Muscle of leg (tissue), 3 donors: ENCODE measurements at regions not wholly inside any gene's neighbourhood (a gene's known extent, or its start where the extent isn't known, plus 50 kb on each side); places are given as distances from the start of the nearest gene placed in this dataset.
"Not testable (repeated sequence)": the region's sequence is repeated elsewhere in the genome, so short reads cannot be mapped to it uniquely, and the experiment has no call there.

Source experiments
- DNase-seq: peaks from one replicate; pipeline ENCODE4 v3.0.0; 2013
- H3K27ac ChIP-seq: one replicate; pipeline ENCODE4 v1.5.1; 2013; ENCODE audit warnings: mild to moderate bottlenecking, low read length, control low read depth
- H3K27me3 ChIP-seq: one replicate; pipeline ENCODE4 v1.6.1; 2013; ENCODE audit warnings: low read length; ENCODE audit not compliant: control insufficient read depth, insufficient read depth
- H3K36me3 ChIP-seq: one replicate; pipeline ENCODE4 v1.6.1; 2013; ENCODE audit warnings: low read length; ENCODE audit not compliant: control insufficient read depth, insufficient read depth
- H3K4me1 ChIP-seq: one replicate; pipeline ENCODE4 v1.6.1; 2013; ENCODE audit warnings: low read length; ENCODE audit not compliant: control insufficient read depth, insufficient read depth
- H3K4me3 ChIP-seq: one replicate; pipeline ENCODE4 v1.5.1; 2013; ENCODE audit warnings: low read length, control low read depth
- H3K9me3 ChIP-seq: replicated peaks from 2 replicates; pipeline ENCODE4 v1.6.1; 2013; ENCODE audit warnings: low read depth, low read length; ENCODE audit not compliant: control insufficient read depth
- WGBS: methylation state at CpG from one replicate; pipeline ENCODE4 v1.1.5; 2013; ENCODE audit warnings: missing lambda C conversion rate; ENCODE audit not compliant: insufficient coverage; 5-methylcytosine and 5-hydroxymethylcytosine counted together

GRCh38 chr4:170887396-170887795 is 797.6 kb upstream of the AADAT start:
- Histone ChIP-seq H3K27me3 (no peaks in the 10 kb centered on the region), H3K36me3 (no peaks in the 10 kb centered on the region), H3K4me1 (peaks cover 2% of the 10 kb centered on the region), H3K4me3 (no peak overlapping the region), H3K9me3 (no peaks in the 10 kb centered on the region), H3K27ac (no peak overlapping the region)
- peak; percentile 19 for DNase-seq
- 0% methylated on average over 1 of the region's 3 CpGs for WGBS

GRCh38 chr4:170884969-170885570 is 795.3 kb upstream of the AADAT start:
- H3K27ac ChIP-seq: no peak overlapping the region
- no peaks in the 10 kb centered on the region for H3K27me3 ChIP-seq
- DNase-seq: no peak
- H3K36me3 ChIP-seq: no peaks in the 10 kb centered on the region
- peaks cover 2% of the 10 kb centered on the region for H3K4me1 ChIP-seq
- no peak overlapping the region for H3K4me3 ChIP-seq
- H3K9me3 ChIP-seq: no peaks in the 10 kb centered on the region
- no CpG with 5 or more reads among the region's 1 CpG for WGBS

- not testable (repeated sequence) for DNase-seq, H3K4me3 ChIP-seq, H3K4me1 ChIP-seq, H3K9me3 ChIP-seq, H3K36me3 ChIP-seq, H3K27ac ChIP-seq, H3K27me3 ChIP-seq
These were observed 791.9 kb upstream of the AADAT start for GRCh38 chr4:170881646-170882045.

- no peaks in the 10 kb centered on the region for H3K4me1 ChIP-seq
- no peaks in the 10 kb centered on the region for H3K9me3 ChIP-seq
- no peaks in the 10 kb centered on the region for H3K27me3 ChIP-seq
- H3K36me3 ChIP-seq: no peaks in the 10 kb centered on the region
- H3K27ac ChIP-seq: no peak overlapping the region
- no peak overlapping the region for H3K4me3 ChIP-seq
- no peak for DNase-seq
- no CpG with 5 or more reads among the region's 1 CpG for WGBS
These were observed 786.1 kb upstream of the AADAT start for GRCh38 chr4:170875868-170876267.

- Histone ChIP-seq H3K27ac (no peak overlapping the region), H3K27me3 (no peaks in the 10 kb centered on the region), H3K9me3 (no peaks in the 10 kb centered on the region), H3K4me3 (no peak overlapping the region), H3K36me3 (no peaks in the 10 kb centered on the region), H3K4me1 (no peaks in the 10 kb centered on the region)
- DNase-seq: peak; percentile 1
These were observed 783.0 kb upstream of the AADAT start for GRCh38 chr4:170872794-170873193.

- no peak for DNase-seq
- Histone ChIP-seq H3K27ac (no peak overlapping the region), H3K27me3 (no peaks in the 10 kb centered on the region), H3K9me3 (no peaks in the 10 kb centered on the region), H3K36me3 (no peaks in the 10 kb centered on the region), H3K4me3 (no peak overlapping the region), H3K4me1 (no peaks in the 10 kb centered on the region)
- no CpG with 5 or more reads among the region's 1 CpG for WGBS
These were observed 778.4 kb upstream of the AADAT start for GRCh38 chr4:170868170-170868569.

GRCh38 chr4:170854097-170854496 is 764.3 kb upstream of the AADAT start:
- no peaks in the 10 kb centered on the region for H3K36me3 ChIP-seq
- WGBS: no CpG with 5 or more reads among the region's 1 CpG
- no peak overlapping the region for H3K4me3 ChIP-seq
- no peak for DNase-seq
- H3K4me1 ChIP-seq: no peaks in the 10 kb centered on the region
- no peaks in the 10 kb centered on the region for H3K27me3 ChIP-seq
- H3K27ac ChIP-seq: no peak overlapping the region
- H3K9me3 ChIP-seq: no peaks in the 10 kb centered on the region

- no CpG with 5 or more reads among the region's 8 CpGs for WGBS
These were observed 763.8 kb upstream of the AADAT start for GRCh38 chr4:170853422-170854021.

GRCh38 chr4:170849969-170850368 is 760.2 kb upstream of the AADAT start:
- no CpG with 5 or more reads among the region's 1 CpG for WGBS
- H3K9me3 ChIP-seq: no peaks in the 10 kb centered on the region
- H3K4me3 ChIP-seq: no peak overlapping the region
- no peaks in the 10 kb centered on the region for H3K27me3 ChIP-seq
- DNase-seq: no peak
- no peaks in the 10 kb centered on the region for H3K36me3 ChIP-seq
- no peak overlapping the region for H3K27ac ChIP-seq
- H3K4me1 ChIP-seq: no peaks in the 10 kb centered on the region

More at GRCh38 chr4:170853422-170854021, 763.8 kb upstream of the AADAT start:
- Histone ChIP-seq H3K9me3 (no peaks in the 10 kb centered on the region), H3K27me3 (no peaks in the 10 kb centered on the region), H3K36me3 (no peaks in the 10 kb centered on the region), H3K27ac (no peak overlapping the region), H3K4me1 (no peaks in the 10 kb centered on the region), H3K4me3 (no peak overlapping the region)
- peak; percentile 9 for DNase-seq

- DNase-seq: no peak
- no peaks in the 10 kb centered on the region for H3K4me1 ChIP-seq
- no CpG with 5 or more reads among the region's 3 CpGs for WGBS
- no peaks in the 10 kb centered on the region for H3K27me3 ChIP-seq
- H3K36me3 ChIP-seq: no peaks in the 10 kb centered on the region
- no peak overlapping the region for H3K4me3 ChIP-seq
- H3K27ac ChIP-seq: no peak overlapping the region
- H3K9me3 ChIP-seq: no peaks in the 10 kb centered on the region
These were observed 738.0 kb upstream of the AADAT start for GRCh38 chr4:170827562-170828274.
